ENCODE measurements at regions not wholly inside any gene's neighbourhood (a gene's known extent, or its start where the extent isn't known, plus 50 kb on each side); places are given as distances from the start of the nearest gene placed in this dataset.

- intact Hi-C loops (cut with micrococcal nuclease), result no loop called here
- Mint-ChIP-seq H3K9me3 (no peaks in the 10 kb centered on the region), H3K4me1 (no peaks in the 10 kb centered on the region), H3K27ac (no peak overlapping the region), H3K27me3 (ENCODE audit: low read depth in 2 of 2) (no peaks in the 10 kb centered on the region), H3K4me3 (no peak overlapping the region), H3K36me3 (no peaks in the 10 kb centered on the region)
- ATAC-seq (no peak), DNase-seq (no peak)
- Histone ChIP-seq H3K27ac (ENCODE audit: low read length) (no peak overlapping the region), H3K4me3 (ENCODE audit: low read length) (no peak overlapping the region), H3K4me1 (ENCODE audit: control insufficient read depth, insufficient read depth, low read length) (no peaks in the 10 kb centered on the region), H3K9me3 (ENCODE audit: control insufficient read depth, insufficient read depth, low read length) (no peaks in the 10 kb centered on the region), H3K36me3 (ENCODE audit: control insufficient read depth, insufficient read depth, low read length) (no peaks in the 10 kb centered on the region), H3K27me3 (ENCODE audit: control insufficient read depth, insufficient read depth, low read length) (no peaks in the 10 kb centered on the region)
- WGBS (ENCODE audit: insufficient coverage), result 88% methylated on average over 3 of the region's 4 CpGs
- TF ChIP-seq, protein P1, sequence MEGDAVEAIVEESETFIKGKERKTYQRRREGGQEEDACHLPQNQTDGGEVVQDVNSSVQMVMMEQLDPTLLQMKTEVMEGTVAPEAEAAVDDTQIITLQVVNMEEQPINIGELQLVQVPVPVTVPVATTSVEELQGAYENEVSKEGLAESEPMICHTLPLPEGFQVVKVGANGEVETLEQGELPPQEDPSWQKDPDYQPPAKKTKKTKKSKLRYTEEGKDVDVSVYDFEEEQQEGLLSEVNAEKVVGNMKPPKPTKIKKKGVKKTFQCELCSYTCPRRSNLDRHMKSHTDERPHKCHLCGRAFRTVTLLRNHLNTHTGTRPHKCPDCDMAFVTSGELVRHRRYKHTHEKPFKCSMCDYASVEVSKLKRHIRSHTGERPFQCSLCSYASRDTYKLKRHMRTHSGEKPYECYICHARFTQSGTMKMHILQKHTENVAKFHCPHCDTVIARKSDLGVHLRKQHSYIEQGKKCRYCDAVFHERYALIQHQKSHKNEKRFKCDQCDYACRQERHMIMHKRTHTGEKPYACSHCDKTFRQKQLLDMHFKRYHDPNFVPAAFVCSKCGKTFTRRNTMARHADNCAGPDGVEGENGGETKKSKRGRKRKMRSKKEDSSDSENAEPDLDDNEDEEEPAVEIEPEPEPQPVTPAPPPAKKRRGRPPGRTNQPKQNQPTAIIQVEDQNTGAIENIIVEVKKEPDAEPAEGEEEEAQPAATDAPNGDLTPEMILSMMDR (IDR thresholded peaks at IDR 0.05), result no peak
Observed at GRCh38 chr7:20556091-20556490, 59.4 kb upstream of the ABCB5 start.

- DNase-seq (no peak), ATAC-seq (no peak)
- H3K27ac Mint-ChIP-seq, result no peak overlapping the region
- Histone ChIP-seq H3K9me3 (ENCODE audit: control insufficient read depth, insufficient read depth, low read length) (no peaks in the 10 kb centered on the region), H3K4me1 (ENCODE audit: control insufficient read depth, insufficient read depth, low read length) (no peaks in the 10 kb centered on the region), H3K36me3 (ENCODE audit: control insufficient read depth, insufficient read depth, low read length) (no peaks in the 10 kb centered on the region), H3K27me3 (ENCODE audit: control insufficient read depth, insufficient read depth, low read length) (no peaks in the 10 kb centered on the region), H3K27ac (ENCODE audit: low read length) (no peak overlapping the region), H3K4me3 (ENCODE audit: low read length) (no peak overlapping the region)
- no peaks in the 10 kb centered on the region for H3K27me3 Mint-ChIP-seq (ENCODE audit: low read depth in 2 of 2)
- 14% methylated on average over 1 of the region's 1 CpG for WGBS (ENCODE audit: insufficient coverage)
- no peaks in the 10 kb centered on the region for H3K4me1 Mint-ChIP-seq
- intact Hi-C loops (cut with micrococcal nuclease), result no loop called here
- H3K9me3 Mint-ChIP-seq, result no peaks in the 10 kb centered on the region
- H3K4me3 Mint-ChIP-seq, result no peak overlapping the region
- H3K36me3 Mint-ChIP-seq, result no peaks in the 10 kb centered on the region
- TF ChIP-seq, protein P1 (IDR thresholded peaks at IDR 0.05), result no peak
Observed at GRCh38 chr7:20557116-20557515, 58.4 kb upstream of the ABCB5 start.

DNA sequence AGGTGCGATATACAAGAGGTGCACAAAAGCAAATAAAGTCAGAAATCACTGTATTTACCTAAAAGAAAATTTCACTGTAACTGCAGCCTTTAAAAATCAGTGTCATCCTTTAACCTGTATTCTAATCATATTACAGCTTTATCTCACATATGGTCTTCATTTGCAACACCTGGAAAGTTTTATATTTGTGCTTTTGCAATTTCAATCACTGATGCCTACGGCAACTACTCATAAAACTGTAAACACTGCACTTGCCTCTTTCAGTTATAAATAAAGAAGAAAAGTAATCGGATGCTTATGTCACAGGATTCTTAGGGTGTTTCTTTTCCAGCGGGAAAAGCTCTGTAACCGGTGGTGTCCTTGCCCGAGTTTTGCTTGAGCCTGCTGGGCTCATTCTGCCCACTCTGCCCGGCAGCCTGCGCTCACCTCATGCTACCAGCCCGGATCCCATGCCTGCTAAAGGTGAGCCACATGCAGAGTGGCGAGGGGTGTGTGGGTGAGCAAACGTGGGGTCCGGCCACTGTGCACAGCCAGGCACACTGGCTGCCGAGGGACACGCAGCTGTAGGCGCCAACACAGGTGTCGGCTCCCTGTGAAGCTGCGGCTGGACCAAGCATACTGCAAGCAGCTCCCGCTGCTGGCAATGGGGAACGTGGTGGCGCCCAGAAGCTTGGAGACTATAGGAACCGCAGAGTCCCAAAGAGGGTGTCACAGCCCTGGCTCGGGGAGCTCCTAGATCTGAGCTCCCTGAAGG, 56.3 kb upstream of the ABCB5 start:
- H3K27me3 ChIP-seq (ENCODE audit: control insufficient read depth, insufficient read depth, low read length), result no peaks in the 10 kb centered on the region
- no peak overlapping the region for H3K4me3 Mint-ChIP-seq
- no peak overlapping the region for H3K4me3 ChIP-seq (ENCODE audit: low read length)
- no peaks in the 10 kb centered on the region for H3K36me3 Mint-ChIP-seq
- H3K4me1 Mint-ChIP-seq, result no peaks in the 10 kb centered on the region
- intact Hi-C loops (cut with micrococcal nuclease), result no loop called here
- no peak overlapping the region for H3K27ac ChIP-seq (ENCODE audit: low read length)
- no peak for ATAC-seq
- no peak for DNase-seq
- H3K9me3 ChIP-seq (ENCODE audit: control insufficient read depth, insufficient read depth, low read length), result no peaks in the 10 kb centered on the region
- no peaks in the 10 kb centered on the region for H3K4me1 ChIP-seq (ENCODE audit: control insufficient read depth, insufficient read depth, low read length)
- H3K27me3 Mint-ChIP-seq (ENCODE audit: low read depth in 2 of 2), result no peaks in the 10 kb centered on the region
- TF ChIP-seq, protein P1 (IDR thresholded peaks at IDR 0.05), result no peak
- no peak overlapping the region for H3K27ac Mint-ChIP-seq
- H3K36me3 ChIP-seq (ENCODE audit: control insufficient read depth, insufficient read depth, low read length), result no peaks in the 10 kb centered on the region
- WGBS (ENCODE audit: insufficient coverage), result 92% methylated on average over 20 of the region's 22 CpGs
- peaks cover 0 to 2% of the 10 kb centered on the region in 2 donors for H3K9me3 Mint-ChIP-seq

GRCh38 chr7:20559883-20560282, 55.6 kb upstream of the ABCB5 start:
- TF ChIP-seq, protein P1 (IDR thresholded peaks at IDR 0.05), result no peak
- Mint-ChIP-seq H3K9me3 (peaks cover 0 to 2% of the 10 kb centered on the region in 2 donors), H3K4me1 (no peaks in the 10 kb centered on the region), H3K36me3 (no peaks in the 10 kb centered on the region), H3K27ac (no peak overlapping the region), H3K27me3 (ENCODE audit: low read depth in 2 of 2) (no peaks in the 10 kb centered on the region), H3K4me3 (no peak overlapping the region)
- 92% methylated on average over 5 of the region's 5 CpGs for WGBS (ENCODE audit: insufficient coverage)
- DNase-seq, result no peak
- H3K27ac ChIP-seq (ENCODE audit: low read length), result no peak overlapping the region
- no peaks in the 10 kb centered on the region for H3K27me3 ChIP-seq (ENCODE audit: control insufficient read depth, insufficient read depth, low read length)
- no peaks in the 10 kb centered on the region for H3K36me3 ChIP-seq (ENCODE audit: control insufficient read depth, insufficient read depth, low read length)
- peak in 1 of 3 donors; percentile 21 for ATAC-seq
- no peaks in the 10 kb centered on the region for H3K9me3 ChIP-seq (ENCODE audit: control insufficient read depth, insufficient read depth, low read length)
- no peaks in the 10 kb centered on the region for H3K4me1 ChIP-seq (ENCODE audit: control insufficient read depth, insufficient read depth, low read length)
- intact Hi-C loops (cut with micrococcal nuclease), result no loop called here
- H3K4me3 ChIP-seq (ENCODE audit: low read length), result no peak overlapping the region

All from natural killer cell (primary cell).